ENCODE measurements at regions not wholly inside any gene's neighbourhood (a gene's known extent, or its start where the extent isn't known, plus 50 kb on each side); places are given as distances from the start of the nearest gene placed in this dataset.

DNA sequence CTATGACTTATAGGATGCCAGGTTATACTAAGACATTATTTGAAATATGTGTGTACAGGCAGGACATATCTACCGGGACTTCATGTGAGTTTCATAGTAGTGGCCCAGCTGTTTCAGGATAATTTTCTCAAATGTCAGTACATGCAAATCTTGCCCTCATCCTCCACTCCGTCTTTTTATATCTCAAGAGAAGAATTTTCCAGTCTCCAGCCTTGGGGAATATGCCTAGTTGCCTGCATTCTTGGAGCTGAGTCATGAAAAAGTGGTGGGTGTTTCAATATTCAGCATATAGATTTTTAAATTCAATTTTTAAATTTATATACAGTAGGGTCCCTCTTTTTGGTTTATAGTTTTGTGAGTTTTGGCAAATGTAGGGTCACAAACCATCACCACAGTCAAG lies 236.7 kb downstream of the OTUD1 start:
- Histone ChIP-seq H3K4me3 (ENCODE audit: low read depth, low read length) (no peak overlapping the region), H3K4me1 (ENCODE audit: control insufficient read depth, insufficient read depth, low read length) (no peaks in the 10 kb centered on the region), H3K9me3 (ENCODE audit: control insufficient read depth, insufficient read depth, low read depth, low read length) (no peaks in the 10 kb centered on the region), H3K36me3 (ENCODE audit: control insufficient read depth in 2 of 2, insufficient read depth in 1 of 2, low read length in 2 of 2) (no peaks in the 10 kb centered on the region), H3K27ac (ENCODE audit: extremely low read depth, low read depth, low read length) (no peak overlapping the region)
- ChIA-PET CTCF (no interaction called here), POLR2A (no interaction called here)
- TF ChIP-seq, protein P1, sequence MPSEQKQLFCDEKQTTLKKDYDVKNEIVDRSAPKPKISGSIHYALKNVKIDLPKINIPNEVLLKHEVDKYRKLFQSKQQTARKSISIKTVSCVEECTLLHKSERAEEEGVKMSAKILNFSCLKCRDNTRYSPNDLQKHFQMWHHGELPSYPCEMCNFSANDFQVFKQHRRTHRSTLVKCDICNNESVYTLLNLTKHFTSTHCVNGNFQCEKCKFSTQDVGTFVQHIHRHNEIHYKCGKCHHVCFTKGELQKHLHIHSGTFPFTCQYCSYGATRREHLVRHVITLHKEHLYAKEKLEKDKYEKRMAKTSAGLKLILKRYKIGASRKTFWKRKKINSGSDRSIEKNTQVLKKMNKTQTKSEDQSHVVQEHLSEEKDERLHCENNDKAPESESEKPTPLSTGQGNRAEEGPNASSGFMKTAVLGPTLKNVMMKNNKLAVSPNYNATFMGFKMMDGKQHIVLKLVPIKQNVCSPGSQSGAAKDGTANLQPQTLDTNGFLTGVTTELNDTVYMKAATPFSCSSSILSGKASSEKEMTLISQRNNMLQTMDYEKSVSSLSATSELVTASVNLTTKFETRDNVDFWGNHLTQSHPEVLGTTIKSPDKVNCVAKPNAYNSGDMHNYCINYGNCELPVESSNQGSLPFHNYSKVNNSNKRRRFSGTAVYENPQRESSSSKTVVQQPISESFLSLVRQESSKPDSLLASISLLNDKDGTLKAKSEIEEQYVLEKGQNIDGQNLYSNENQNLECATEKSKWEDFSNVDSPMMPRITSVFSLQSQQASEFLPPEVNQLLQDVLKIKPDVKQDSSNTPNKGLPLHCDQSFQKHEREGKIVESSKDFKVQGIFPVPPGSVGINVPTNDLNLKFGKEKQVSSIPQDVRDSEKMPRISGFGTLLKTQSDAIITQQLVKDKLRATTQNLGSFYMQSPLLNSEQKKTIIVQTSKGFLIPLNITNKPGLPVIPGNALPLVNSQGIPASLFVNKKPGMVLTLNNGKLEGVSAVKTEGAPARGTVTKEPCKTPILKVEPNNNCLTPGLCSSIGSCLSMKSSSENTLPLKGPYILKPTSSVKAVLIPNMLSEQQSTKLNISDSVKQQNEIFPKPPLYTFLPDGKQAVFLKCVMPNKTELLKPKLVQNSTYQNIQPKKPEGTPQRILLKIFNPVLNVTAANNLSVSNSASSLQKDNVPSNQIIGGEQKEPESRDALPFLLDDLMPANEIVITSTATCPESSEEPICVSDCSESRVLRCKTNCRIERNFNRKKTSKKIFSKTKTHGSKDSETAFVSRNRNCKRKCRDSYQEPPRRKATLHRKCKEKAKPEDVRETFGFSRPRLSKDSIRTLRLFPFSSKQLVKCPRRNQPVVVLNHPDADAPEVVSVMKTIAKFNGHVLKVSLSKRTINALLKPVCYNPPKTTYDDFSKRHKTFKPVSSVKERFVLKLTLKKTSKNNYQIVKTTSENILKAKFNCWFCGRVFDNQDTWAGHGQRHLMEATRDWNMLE (tag by site-specific recombination; conservative IDR thresholded peaks at IDR 0.05; ENCODE audit: low read depth) = no peak
- no peak for TF ChIP-seq ZNF777 (tag by site-specific recombination; IDR thresholded peaks at IDR 0.05; ENCODE audit: borderline replicate concordance)
- no peak for TF ChIP-seq ZNF10 (tag by site-specific recombination; IDR thresholded peaks at IDR 0.05)
- TF ChIP-seq ZNF202 (tag by site-specific recombination; IDR thresholded peaks at IDR 0.05; ENCODE audit: borderline replicate concordance) = no peak
- no peak for TF ChIP-seq ZNF274 (IDR thresholded peaks at IDR 0.05; ENCODE audit: low read length)
- TF ChIP-seq ZNF274 (tag by site-specific recombination; IDR thresholded peaks at IDR 0.05; ENCODE audit: borderline replicate concordance) = no peak
- TF ChIP-seq ZNF791 (tag by site-specific recombination; IDR thresholded peaks at IDR 0.05) = no peak
- TF ChIP-seq, protein P2, sequence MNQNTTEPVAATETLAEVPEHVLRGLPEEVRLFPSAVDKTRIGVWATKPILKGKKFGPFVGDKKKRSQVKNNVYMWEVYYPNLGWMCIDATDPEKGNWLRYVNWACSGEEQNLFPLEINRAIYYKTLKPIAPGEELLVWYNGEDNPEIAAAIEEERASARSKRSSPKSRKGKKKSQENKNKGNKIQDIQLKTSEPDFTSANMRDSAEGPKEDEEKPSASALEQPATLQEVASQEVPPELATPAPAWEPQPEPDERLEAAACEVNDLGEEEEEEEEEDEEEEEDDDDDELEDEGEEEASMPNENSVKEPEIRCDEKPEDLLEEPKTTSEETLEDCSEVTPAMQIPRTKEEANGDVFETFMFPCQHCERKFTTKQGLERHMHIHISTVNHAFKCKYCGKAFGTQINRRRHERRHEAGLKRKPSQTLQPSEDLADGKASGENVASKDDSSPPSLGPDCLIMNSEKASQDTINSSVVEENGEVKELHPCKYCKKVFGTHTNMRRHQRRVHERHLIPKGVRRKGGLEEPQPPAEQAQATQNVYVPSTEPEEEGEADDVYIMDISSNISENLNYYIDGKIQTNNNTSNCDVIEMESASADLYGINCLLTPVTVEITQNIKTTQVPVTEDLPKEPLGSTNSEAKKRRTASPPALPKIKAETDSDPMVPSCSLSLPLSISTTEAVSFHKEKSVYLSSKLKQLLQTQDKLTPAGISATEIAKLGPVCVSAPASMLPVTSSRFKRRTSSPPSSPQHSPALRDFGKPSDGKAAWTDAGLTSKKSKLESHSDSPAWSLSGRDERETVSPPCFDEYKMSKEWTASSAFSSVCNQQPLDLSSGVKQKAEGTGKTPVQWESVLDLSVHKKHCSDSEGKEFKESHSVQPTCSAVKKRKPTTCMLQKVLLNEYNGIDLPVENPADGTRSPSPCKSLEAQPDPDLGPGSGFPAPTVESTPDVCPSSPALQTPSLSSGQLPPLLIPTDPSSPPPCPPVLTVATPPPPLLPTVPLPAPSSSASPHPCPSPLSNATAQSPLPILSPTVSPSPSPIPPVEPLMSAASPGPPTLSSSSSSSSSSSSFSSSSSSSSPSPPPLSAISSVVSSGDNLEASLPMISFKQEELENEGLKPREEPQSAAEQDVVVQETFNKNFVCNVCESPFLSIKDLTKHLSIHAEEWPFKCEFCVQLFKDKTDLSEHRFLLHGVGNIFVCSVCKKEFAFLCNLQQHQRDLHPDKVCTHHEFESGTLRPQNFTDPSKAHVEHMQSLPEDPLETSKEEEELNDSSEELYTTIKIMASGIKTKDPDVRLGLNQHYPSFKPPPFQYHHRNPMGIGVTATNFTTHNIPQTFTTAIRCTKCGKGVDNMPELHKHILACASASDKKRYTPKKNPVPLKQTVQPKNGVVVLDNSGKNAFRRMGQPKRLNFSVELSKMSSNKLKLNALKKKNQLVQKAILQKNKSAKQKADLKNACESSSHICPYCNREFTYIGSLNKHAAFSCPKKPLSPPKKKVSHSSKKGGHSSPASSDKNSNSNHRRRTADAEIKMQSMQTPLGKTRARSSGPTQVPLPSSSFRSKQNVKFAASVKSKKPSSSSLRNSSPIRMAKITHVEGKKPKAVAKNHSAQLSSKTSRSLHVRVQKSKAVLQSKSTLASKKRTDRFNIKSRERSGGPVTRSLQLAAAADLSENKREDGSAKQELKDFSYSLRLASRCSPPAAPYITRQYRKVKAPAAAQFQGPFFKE (tag by site-specific recombination; IDR thresholded peaks at IDR 0.05; ENCODE audit: borderline replicate concordance) = no peak
- TF ChIP-seq GLIS1 (tag by site-specific recombination; IDR thresholded peaks at IDR 0.05) = no peak
- TF ChIP-seq KLF9 (tag by site-specific recombination; IDR thresholded peaks at IDR 0.05; ENCODE audit: low read depth) = no peak
- TF ChIP-seq, protein P3, sequence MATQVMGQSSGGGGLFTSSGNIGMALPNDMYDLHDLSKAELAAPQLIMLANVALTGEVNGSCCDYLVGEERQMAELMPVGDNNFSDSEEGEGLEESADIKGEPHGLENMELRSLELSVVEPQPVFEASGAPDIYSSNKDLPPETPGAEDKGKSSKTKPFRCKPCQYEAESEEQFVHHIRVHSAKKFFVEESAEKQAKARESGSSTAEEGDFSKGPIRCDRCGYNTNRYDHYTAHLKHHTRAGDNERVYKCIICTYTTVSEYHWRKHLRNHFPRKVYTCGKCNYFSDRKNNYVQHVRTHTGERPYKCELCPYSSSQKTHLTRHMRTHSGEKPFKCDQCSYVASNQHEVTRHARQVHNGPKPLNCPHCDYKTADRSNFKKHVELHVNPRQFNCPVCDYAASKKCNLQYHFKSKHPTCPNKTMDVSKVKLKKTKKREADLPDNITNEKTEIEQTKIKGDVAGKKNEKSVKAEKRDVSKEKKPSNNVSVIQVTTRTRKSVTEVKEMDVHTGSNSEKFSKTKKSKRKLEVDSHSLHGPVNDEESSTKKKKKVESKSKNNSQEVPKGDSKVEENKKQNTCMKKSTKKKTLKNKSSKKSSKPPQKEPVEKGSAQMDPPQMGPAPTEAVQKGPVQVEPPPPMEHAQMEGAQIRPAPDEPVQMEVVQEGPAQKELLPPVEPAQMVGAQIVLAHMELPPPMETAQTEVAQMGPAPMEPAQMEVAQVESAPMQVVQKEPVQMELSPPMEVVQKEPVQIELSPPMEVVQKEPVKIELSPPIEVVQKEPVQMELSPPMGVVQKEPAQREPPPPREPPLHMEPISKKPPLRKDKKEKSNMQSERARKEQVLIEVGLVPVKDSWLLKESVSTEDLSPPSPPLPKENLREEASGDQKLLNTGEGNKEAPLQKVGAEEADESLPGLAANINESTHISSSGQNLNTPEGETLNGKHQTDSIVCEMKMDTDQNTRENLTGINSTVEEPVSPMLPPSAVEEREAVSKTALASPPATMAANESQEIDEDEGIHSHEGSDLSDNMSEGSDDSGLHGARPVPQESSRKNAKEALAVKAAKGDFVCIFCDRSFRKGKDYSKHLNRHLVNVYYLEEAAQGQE (tag by site-specific recombination; IDR thresholded peaks at IDR 0.05) = no peak
- TF ChIP-seq ZBTB7A (tag by site-specific recombination; IDR thresholded peaks at IDR 0.05; ENCODE audit: low read depth) = no peak
- TF ChIP-seq ZNF121 (tag by site-specific recombination; IDR thresholded peaks at IDR 0.05) = no peak
- TF ChIP-seq, protein P4, sequence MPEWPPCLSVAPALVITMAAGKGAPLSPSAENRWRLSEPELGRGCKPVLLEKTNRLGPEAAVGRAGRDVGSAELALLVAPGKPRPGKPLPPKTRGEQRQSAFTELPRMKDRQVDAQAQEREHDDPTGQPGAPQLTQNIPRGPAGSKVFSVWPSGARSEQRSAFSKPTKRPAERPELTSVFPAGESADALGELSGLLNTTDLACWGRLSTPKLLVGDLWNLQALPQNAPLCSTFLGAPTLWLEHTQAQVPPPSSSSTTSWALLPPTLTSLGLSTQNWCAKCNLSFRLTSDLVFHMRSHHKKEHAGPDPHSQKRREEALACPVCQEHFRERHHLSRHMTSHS (tag by site-specific recombination; IDR thresholded peaks at IDR 0.05) = no peak
- TF ChIP-seq, protein P5, sequence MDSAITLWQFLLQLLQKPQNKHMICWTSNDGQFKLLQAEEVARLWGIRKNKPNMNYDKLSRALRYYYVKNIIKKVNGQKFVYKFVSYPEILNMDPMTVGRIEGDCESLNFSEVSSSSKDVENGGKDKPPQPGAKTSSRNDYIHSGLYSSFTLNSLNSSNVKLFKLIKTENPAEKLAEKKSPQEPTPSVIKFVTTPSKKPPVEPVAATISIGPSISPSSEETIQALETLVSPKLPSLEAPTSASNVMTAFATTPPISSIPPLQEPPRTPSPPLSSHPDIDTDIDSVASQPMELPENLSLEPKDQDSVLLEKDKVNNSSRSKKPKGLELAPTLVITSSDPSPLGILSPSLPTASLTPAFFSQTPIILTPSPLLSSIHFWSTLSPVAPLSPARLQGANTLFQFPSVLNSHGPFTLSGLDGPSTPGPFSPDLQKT (IDR thresholded peaks at IDR 0.05; ENCODE audit: borderline replicate concordance, low read depth, low read length) = no peak
- TF ChIP-seq, protein P6, sequence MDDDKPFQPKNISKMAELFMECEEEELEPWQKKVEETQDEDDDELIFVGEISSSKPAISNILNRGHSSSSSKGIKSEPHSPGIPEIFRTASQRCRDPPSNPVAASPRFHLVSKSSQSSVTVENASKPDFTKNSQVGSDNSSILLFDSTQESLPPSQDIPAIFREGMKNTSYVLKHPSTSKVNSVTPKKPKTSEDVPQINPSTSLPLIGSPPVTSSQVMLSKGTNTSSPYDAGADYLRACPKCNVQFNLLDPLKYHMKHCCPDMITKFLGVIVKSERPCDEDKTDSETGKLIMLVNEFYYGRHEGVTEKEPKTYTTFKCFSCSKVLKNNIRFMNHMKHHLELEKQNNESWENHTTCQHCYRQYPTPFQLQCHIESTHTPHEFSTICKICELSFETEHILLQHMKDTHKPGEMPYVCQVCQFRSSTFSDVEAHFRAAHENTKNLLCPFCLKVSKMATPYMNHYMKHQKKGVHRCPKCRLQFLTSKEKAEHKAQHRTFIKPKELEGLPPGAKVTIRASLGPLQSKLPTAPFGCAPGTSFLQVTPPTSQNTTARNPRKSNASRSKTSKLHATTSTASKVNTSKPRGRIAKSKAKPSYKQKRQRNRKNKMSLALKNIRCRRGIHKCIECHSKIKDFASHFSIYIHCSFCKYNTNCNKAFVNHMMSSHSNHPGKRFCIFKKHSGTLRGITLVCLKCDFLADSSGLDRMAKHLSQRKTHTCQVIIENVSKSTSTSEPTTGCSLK (tag by site-specific recombination; IDR thresholded peaks at IDR 0.05) = no peak
- no peak for TF ChIP-seq ZNF621 (tag by site-specific recombination; IDR thresholded peaks at IDR 0.05)
- no peak for TF ChIP-seq ZNF24 (tag by site-specific recombination; IDR thresholded peaks at IDR 0.05)
- TF ChIP-seq ZNF529 (tag by site-specific recombination; IDR thresholded peaks at IDR 0.05; ENCODE audit: insufficient replicate concordance) = no peak
- TF ChIP-seq HOXA7 (CRISPR knock-in tag; IDR thresholded peaks at IDR 0.05; ENCODE audit: borderline replicate concordance) = no peak

All from HEK293 (cell line).